NB4 (cell line): ENCODE measurements at regions not wholly inside any gene's neighbourhood (a gene's known extent, or its start where the extent isn't known, plus 50 kb on each side); places are given as distances from the start of the nearest gene placed in this dataset.

ENCODE experiments used
- MAX ChIP-seq: IDR thresholded peaks from 2 replicates; pipeline ENCODE4 v1.6.1; 2011; ENCODE audit warnings: low read depth, low read length
- MYC ChIP-seq: IDR thresholded peaks from 2 replicates; pipeline ENCODE4 v1.6.1; 2011; ENCODE audit warnings: low read depth, low read length
- POLR2A ChIP-seq: IDR thresholded peaks from 2 replicates; pipeline ENCODE4 v1.6.1; 2011; ENCODE audit warnings: mild to moderate bottlenecking; ENCODE audit not compliant: insufficient read length; ENCODE audit errors: extremely low read depth
- TF ChIP-seq, protein P1 (sequence below): IDR thresholded peaks from one replicate; pipeline ENCODE4 v1.5.1; 2012; ENCODE audit warnings: low read depth, low read length

DNA sequence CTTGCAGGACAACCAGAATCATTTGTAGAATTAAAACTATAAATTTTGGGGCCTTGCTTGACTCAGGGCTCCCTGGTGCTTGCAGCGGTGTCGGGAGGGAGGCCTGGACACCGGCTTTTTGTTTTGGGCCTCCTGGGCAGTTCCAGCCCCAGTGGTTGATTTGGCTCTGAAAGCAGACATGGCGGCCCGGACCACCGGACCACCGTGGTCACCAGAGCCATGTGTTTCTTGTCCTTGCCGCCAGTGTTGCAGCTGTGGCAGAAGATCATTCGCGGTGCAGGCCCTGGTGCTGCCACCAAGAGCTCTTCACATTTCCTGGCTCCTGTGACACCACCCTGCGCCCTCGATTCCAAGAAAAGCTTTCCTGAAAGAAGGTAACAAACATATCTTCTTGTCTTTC is 484.8 kb downstream of the BRINP3 start:
- TF ChIP-seq, protein P1, sequence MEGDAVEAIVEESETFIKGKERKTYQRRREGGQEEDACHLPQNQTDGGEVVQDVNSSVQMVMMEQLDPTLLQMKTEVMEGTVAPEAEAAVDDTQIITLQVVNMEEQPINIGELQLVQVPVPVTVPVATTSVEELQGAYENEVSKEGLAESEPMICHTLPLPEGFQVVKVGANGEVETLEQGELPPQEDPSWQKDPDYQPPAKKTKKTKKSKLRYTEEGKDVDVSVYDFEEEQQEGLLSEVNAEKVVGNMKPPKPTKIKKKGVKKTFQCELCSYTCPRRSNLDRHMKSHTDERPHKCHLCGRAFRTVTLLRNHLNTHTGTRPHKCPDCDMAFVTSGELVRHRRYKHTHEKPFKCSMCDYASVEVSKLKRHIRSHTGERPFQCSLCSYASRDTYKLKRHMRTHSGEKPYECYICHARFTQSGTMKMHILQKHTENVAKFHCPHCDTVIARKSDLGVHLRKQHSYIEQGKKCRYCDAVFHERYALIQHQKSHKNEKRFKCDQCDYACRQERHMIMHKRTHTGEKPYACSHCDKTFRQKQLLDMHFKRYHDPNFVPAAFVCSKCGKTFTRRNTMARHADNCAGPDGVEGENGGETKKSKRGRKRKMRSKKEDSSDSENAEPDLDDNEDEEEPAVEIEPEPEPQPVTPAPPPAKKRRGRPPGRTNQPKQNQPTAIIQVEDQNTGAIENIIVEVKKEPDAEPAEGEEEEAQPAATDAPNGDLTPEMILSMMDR = no peak
- TF ChIP-seq POLR2A (no peak), MYC (no peak), MAX (no peak)
